ENCODE measurements at regions not wholly inside any gene's neighbourhood (a gene's known extent, or its start where the extent isn't known, plus 50 kb on each side); places are given as distances from the start of the nearest gene placed in this dataset.
A peak's percentile ranks its signal among the peaks of the same experiment; 100 is the strongest.
"Not testable (repeated sequence)": the region's sequence is repeated elsewhere in the genome, so short reads cannot be mapped to it uniquely, and the experiment has no call there.

- no peak for DNase-seq
These were observed 145.9 kb upstream of the NEBL start for GRCh38 chr10:21043044-21043443.

- no peak for DNase-seq
These were observed 145.4 kb upstream of the NEBL start for GRCh38 chr10:21042536-21042935.

DNA sequence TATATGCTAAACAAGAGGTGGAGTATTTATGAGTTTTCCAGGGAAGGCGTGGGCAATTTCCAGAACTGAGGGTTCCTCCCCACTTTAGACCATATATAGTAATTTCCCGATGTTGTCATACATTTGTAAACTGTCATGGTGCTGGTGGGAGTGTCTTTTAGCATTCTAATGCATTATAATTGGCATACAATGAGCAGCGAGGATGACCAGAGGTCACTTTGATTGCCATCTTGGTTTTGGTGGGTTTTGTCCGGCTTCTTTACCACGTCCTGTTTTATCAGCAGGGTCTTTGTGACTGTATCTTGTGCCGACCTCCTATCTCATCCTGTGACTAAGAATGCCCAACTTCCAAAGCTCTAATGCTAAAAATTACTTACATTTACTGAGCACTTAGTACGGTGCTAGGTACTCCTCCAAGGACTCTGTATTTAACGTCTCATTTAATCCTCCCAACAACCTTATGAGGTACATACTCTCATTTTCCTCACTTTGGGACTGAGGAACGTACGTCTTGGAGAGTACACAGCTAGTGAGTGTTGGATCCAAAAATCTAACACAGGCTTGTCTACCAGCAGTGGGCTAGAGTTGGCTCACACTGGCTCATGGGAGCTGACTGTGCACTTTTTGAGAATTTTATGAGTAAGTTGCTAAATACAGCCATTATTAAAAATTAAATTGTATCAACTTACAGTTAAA is 144.8 kb upstream of the NEBL start:
- DNase-seq: no peak

GRCh38 chr10:21039721-21040120 is 142.6 kb upstream of the NEBL start:
- peak; percentile 59 for DNase-seq

DNA sequence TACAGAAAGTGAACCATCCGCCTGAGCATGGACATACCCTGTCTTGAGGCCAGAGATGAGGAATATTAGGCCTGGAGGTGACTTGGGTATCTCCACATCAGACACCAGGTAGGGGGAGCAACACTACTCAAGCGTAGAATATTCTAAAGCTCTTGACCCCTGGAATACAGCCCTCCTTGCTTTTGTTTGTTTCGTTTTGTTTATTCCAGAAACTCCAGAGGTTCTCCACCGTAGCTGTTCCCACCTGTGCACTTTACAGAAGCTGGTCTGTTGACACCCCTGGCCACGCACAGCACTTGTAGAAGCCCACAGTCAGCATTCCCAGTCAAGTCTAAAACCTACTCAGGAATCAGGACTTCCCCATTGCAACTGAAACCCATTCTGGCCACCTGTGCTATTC is 139.6 kb upstream of the NEBL start:
- DNase-seq: no peak

DNA sequence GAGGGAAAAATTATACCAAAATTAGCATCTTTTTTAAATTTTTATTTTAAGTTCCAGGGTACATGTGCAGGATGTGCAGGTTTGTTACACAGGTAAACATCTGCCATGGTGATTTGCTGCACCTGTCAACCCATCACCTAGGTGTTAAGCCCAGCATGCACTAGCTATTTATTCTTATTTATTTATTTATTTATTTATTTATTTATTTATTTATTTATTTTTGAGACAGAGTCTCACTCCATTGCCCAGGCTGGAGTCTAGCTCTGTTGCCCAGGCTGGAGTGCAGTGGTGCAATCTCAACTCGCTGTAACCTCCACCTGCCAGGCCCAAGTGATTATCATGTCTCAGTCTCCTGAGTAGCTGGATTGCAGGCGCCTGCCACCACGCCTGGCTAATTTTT is 137.7 kb upstream of the NEBL start:
- not testable (repeated sequence) for DNase-seq

DNA sequence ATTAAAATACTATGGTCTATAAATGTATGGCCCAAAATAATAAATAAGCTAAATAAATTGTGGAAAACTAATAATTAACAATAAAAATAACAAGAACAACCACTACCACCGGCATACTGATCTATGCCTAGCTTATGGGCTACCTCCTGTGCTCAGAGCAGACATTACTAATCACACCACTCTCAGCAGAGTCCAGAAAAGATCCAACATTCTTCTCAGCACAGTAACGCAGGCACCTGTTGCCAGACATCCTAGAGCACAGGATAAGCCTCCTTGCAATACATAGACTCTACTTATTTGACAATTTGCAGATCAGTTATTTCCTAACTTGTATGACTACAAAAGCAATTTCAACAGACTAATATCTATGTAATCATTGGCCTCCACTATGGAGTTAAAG is 137.1 kb upstream of the NEBL start:
- DNase-seq: no peak

DNA sequence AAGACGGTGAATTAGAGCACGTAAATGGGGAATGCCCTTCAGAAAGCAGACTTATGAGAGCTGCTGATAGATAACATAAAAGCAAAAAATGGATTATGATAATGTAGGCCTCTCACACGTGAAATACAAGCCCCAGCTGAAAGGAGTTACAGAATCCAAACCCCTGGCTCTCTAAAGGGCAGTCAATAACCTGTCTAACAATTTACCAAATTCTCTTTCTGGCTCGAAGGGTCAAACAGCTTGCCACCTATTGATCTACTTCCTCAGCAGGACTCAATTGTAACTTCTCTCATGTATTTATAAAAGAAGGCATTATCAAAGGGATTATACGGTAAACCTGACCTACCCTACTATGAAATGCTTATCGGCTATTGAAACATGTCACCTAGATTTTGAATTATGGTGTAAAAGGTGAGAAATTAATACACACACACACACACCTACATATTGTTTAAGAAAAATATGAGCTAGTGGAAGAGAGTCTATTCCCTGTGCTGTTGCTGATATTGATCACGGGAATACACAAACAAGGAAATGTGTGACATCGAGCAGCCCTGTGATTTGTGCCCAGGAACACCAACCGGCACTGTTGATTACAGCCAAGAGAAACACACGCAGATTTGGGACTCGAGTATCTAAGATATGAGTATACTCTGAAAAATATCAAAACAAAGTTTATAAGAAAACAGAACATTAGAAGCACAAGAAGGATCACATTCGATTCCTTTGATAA is 135.6 kb upstream of the NEBL start:
- no peak for DNase-seq

GRCh38 chr10:21031232-21031795 is 134.2 kb upstream of the NEBL start:
- no peak for DNase-seq

DNA sequence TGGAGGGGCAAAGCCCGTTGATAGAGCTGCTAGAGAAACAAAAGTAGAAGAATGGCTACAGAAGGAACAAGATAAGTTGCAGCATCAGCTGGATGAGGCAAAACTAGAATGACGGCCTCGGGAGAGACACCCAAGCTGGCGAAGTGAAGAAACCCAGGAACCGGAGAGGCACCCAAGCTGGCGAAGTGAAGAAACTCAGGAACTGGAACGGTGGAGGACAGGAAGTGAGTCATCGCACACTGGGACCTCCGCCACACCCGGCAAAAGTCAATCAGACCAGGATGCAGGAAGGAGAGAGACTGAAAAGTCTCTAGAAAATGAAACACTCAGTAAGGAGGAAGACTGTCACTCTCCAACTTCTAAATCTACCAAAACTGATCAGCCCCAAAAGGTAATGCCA is 133.0 kb upstream of the NEBL start:
- DNase-seq: no peak

DNA sequence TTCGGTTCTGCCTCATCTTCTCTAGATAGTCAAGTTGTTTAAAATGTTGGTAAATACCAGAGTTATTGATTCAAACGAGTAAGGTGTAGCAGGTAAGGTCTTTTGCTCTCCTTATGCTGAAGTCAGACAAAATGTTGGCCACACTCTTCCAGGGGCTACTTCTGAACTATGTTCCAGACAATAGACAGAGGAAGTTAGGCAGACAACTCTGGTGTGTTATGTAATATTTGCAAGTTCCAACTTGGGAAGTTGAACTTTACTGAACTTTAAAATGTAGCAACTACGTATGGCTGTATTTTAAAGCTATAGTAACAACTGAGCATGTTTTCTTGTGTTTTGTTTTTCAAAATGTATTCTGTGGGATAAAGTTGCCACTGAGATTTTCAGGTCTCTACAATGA is 125.7 kb upstream of the NEBL start:
- no peak for DNase-seq

- peak; percentile 3 for DNase-seq
These were observed 124.9 kb upstream of the NEBL start for GRCh38 chr10:21021843-21022594.

DNA sequence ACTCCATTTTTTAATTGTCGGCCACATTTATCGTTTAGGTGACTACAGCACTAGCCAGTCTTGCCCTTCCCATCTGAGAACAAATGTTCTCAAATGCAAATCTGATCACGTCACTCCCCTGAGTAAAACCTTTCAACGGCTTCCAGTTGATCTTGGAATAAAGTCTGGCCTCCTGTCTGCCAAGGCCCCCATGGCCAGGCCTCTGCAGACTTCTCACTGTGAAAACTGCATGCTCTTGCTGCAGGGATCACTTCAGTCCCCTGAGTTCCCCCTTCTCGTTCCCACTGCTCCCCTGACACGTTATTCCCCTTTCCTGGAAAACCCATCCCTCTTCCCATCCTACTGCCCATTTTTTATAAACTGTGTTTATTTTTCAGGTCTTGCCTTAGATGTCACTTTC is 124.1 kb upstream of the NEBL start:
- no peak for DNase-seq

DNA sequence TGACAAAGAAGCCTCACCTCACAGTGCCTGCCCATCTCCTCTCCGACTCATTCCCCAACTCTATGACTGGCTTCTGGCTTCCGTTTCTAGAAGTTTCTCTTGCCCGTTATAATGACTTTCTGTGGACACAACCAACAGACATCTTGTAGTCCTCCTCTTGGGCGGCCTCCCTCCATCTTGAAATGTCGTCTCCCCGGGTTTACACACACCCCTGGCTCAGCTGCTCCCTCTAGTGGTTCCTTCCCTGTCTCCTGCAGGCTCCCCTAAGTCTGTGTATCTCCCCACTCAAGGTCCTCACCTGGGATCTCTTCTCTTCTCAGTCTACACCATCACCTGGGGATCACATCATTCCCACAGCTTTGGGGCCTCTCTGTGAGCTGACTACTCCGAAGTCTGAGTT is 123.4 kb upstream of the NEBL start:
- DNase-seq: peak; percentile 56

- DNase-seq: no peak
These were observed 122.3 kb upstream of the NEBL start for GRCh38 chr10:21019436-21019835.

DNA sequence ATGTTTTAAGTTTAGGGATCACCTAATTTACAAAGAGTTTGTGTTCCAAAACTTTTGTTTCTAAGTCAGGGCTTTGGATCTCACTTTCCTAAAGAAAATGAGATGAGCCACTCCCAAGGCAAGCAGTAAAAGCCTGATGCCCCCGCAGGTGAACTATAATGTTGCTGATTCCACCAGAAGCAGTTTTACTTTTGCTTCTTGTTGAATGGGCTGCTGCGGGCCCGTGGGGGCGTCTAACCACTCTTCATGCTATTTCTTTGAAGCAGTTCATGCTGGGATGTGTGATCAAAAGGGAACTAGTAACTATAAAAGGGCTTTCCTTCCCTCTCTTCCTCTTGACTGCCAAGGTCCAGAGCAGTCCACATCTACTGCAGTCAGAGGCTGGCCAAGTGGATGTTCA is 118.7 kb upstream of the NEBL start:
- DNase-seq: no peak

- DNase-seq: no peak
These were observed 117.0 kb upstream of the NEBL start for GRCh38 chr10:21014141-21014540.

GRCh38 chr10:21011433-21012018 is 114.4 kb upstream of the NEBL start:
- no peak for DNase-seq

DNA sequence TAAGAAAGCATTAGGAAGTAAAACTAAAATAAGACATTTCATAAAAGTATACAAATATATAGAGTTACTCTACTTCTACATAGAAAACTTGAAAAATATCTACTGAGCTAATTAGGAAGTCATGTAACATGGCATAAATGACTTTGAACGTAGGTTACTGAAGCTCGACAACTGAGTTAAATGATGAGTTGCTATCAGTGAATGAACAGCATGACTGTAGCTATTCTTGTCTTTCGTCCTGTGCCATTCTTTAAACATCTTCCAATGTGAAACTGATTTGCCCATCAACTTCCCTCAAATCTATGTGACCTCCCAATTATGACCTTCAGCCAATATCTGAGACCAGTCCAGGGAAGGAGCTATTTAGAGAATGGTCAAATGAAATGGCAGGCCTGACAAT is 113.5 kb upstream of the NEBL start:
- DNase-seq: no peak

- DNase-seq: no peak
These were observed 106.2 kb upstream of the NEBL start for GRCh38 chr10:21003240-21003822.

- DNase-seq: no peak
These were observed 105.2 kb upstream of the NEBL start for GRCh38 chr10:21002091-21002878.

DNA sequence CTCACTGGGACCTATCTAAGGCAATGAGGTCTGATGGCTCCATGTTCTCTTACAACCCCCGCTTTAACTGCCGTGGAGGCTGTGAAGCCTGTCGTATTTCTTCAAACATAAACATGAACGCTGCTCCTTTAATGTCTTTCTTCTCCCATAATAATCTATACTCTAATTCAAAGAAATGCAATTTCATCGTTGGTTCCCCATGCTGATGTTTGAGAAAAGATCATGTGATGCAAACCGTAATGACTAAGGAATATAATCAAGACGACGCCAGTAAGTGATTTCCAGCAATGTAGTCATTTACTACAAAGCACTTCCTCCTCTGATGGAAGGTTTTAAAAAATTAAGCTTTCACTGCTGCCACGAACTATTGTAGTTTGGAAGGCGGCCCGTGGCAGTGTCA is 102.6 kb upstream of the NEBL start:
- no peak for DNase-seq
